Stomach (tissue), 8 donors: ENCODE measurements at regions not wholly inside any gene's neighbourhood (a gene's known extent, or its start where the extent isn't known, plus 50 kb on each side); places are given as distances from the start of the nearest gene placed in this dataset.

ENCODE experiments used
- DNase-seq, 2 donors: peaks; one replicate each; pipeline versions ENCODE4 v3.0.0 to v3.0.0-alpha.2; 2013 to 2019
- H3K27ac ChIP-seq, 5 donors: fragments of 200-600 bp in 4 of 5; sonication (generic) in 4 of 5; one replicate each; pipeline ENCODE4 v1.5.1; 2013 to 2019; ENCODE audit warnings: mild to moderate bottlenecking in 1 of 5, moderate library complexity in 1 of 5
- H3K27me3 ChIP-seq, 3 donors: fragments of 200-600 bp; sonication (generic); one replicate each; pipeline ENCODE4 v1.5.1; 2017 to 2019; ENCODE audit warnings: mixed run types in 1 of 3
- H3K36me3 ChIP-seq, 4 donors: fragments of 200-600 bp; sonication (generic); 1 replicate in 3 of 4; 2 replicates in 1 of 4; pipeline ENCODE4 v1.5.1; 2016 to 2019
- H3K4me1 ChIP-seq, 4 donors: fragments of 200-600 bp; sonication (generic); one replicate each; pipeline ENCODE4 v1.5.1; 2016 to 2019
- H3K4me3 ChIP-seq, 4 donors: fragments of 200-600 bp; sonication (generic) in 3 of 4; one replicate each; pipeline ENCODE4 v1.5.1; 2016 to 2019; ENCODE audit warnings: mild to moderate bottlenecking in 1 of 4
- H3K9me3 ChIP-seq, 4 donors: fragments of 200-600 bp; sonication (generic); one replicate each; pipeline ENCODE4 v1.5.1; 2016 to 2019
- EP300 ChIP-seq: sonication (generic); formaldehyde crosslinking; IDR thresholded peaks from one replicate; pipeline ENCODE4 v1.6.1; 2017; ENCODE audit warnings: antibody characterized with exemption
- POLR2A ChIP-seq, 4 donors: fragments of 450-650 bp; IDR thresholded peaks; one replicate each; pipeline ENCODE4 v1.6.1; 2016; ENCODE audit warnings: antibody characterized with exemption in 4 of 4, control low read depth in 2 of 4, mild to moderate bottlenecking in 1 of 4, moderate library complexity in 1 of 4
- POLR2AphosphoS5 ChIP-seq, 3 donors: sonication (generic); formaldehyde crosslinking; IDR thresholded peaks; one replicate each; pipeline ENCODE4 v1.6.1; 2016; ENCODE audit warnings: antibody characterized with exemption in 3 of 3
- WGBS, 5 donors: extraction: QIAGEN DNeasy Blood & Tissue Kit in 3 of 5; methylation state at CpG; one replicate each; pipeline versions ENCODE4 v1.1.5 to v1.1.7; 2013 to 2018; 5-methylcytosine and 5-hydroxymethylcytosine counted together
- intact Hi-C: fragments of 100-400 bp; cut with DNase I; formaldehyde crosslinking; loops from one replicate; pipeline ENCODE4 v1.15.1; 2023; ENCODE audit warnings: low total_unique reads
- TF ChIP-seq, protein P1 (sequence below), 7 experiments: fragments of 450-650 bp in 4 of 7; fragments of 200-600 bp in 3 of 7; sonication (generic) in 3 of 7; IDR thresholded peaks; one replicate each; pipeline ENCODE4 v1.5.1; 2016 to 2019; ENCODE audit warnings: antibody characterized with exemption in 7 of 7, control low read depth in 2 of 7, mild to moderate bottlenecking in 1 of 7
- donor health status: healthy with polysubstance abuse.
- donor health status: Bipolar disorder and iron deficiency.
- donor health status: healthy.

DNA sequence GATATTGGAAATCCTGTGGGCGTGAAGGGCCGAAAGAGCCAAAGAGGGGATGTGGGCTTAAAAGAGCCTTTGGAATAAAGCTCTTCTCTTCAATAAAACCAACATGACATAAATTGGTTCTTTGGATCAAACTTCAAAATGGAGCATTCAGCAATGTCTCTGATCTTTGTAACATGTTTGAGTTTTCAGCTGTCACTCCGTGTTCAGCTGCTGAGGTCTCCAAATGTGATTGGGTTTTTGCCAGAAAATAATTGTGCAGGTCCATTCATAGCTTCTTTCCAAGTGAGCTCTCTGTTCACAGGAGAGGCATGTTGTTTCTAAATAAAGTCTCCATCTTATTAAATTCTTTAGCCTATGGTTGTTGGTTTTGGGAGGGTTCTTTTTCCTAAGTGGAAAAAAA lies 127.6 kb upstream of the CCDC68 start:
- Histone ChIP-seq H3K4me3 (no peak overlapping the region), H3K4me1 (peaks cover 0 to 10% (median 0%) of the 10 kb centered on the region in 4 donors), H3K27ac (no peak overlapping the region), H3K9me3 (no peaks in the 10 kb centered on the region), H3K27me3 (no peaks in the 10 kb centered on the region), H3K36me3 (no peaks in the 10 kb centered on the region)
- no peak for TF ChIP-seq POLR2A (IDR thresholded peaks at IDR 0.05)
- 76 to 90% (median 85%) methylated on average over 3 of the region's 3 CpGs for WGBS, 5 donors
- intact Hi-C loops: no loop called here
- no peak for DNase-seq

DNA sequence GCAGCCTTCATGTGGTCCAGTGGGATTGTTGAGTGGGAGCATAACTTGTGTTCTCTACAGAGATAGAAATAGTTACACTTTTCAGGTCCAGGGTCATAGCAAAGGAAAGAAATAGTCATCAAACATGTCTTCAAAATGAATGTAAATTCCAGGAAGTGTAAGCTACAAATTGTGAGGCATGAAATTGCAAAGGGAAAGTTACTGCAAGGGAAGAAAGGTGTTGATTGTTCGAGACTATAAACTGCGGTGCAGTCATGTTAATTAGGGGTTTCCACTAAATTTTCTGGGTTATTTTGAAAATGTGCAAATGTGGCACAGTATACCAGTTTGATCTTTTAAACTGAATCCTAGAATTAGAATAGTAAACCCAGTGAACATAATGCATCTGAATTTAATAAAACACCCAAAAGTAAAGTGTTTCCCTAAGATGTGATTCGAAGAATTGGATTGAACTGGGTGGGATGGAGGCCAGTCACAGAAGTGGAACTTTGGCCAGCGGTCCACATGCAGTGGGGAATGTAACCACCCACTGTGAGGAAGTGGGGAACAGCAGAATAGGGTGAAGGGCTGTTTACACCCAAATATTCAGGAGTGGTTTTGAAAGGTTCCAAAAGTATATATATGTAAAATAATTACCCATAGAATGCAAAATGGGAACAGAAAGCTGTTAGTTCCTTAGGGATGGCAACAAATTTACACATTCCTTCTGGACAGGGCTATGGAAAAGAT lies 126.5 kb upstream of the CCDC68 start:
- Histone ChIP-seq H3K4me3 (no peak overlapping the region), H3K27me3 (no peaks in the 10 kb centered on the region), H3K4me1 (peaks cover 0 to 10% (median 0%) of the 10 kb centered on the region in 4 donors), H3K9me3 (no peaks in the 10 kb centered on the region), H3K27ac (no peak overlapping the region), H3K36me3 (no peaks in the 10 kb centered on the region)
- DNase-seq: no peak
- 88 to 91% (median 89%) methylated on average over 4 of the region's 4 CpGs for WGBS, 5 donors
- intact Hi-C loops: no loop called here
- TF ChIP-seq EP300: no peak
- TF ChIP-seq, protein P1, sequence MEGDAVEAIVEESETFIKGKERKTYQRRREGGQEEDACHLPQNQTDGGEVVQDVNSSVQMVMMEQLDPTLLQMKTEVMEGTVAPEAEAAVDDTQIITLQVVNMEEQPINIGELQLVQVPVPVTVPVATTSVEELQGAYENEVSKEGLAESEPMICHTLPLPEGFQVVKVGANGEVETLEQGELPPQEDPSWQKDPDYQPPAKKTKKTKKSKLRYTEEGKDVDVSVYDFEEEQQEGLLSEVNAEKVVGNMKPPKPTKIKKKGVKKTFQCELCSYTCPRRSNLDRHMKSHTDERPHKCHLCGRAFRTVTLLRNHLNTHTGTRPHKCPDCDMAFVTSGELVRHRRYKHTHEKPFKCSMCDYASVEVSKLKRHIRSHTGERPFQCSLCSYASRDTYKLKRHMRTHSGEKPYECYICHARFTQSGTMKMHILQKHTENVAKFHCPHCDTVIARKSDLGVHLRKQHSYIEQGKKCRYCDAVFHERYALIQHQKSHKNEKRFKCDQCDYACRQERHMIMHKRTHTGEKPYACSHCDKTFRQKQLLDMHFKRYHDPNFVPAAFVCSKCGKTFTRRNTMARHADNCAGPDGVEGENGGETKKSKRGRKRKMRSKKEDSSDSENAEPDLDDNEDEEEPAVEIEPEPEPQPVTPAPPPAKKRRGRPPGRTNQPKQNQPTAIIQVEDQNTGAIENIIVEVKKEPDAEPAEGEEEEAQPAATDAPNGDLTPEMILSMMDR (IDR thresholded peaks at IDR 0.05): no peak
- TF ChIP-seq POLR2A (IDR thresholded peaks at IDR 0.05): no peak
- no peak for TF ChIP-seq POLR2AphosphoS5 (IDR thresholded peaks at IDR 0.05)

DNA sequence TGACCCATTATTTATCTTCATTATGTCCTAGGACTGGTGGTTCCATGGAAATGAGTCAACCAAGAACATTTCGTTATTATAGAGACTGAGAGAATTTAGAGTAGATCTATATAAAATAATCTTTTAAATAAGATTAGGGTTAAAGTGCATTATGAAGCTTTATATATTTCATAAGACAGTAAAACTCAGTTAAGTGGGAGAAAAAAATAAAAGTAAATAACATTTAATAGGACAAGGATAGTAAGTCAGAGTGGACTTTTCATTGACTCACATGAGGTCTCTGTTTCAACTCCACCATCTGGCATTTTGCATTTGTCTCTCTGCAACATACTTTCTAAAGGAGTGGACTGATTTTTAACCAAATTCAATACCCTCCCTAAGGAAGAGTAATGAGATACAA lies 125.3 kb upstream of the CCDC68 start:
- intact Hi-C loops: no loop called here
- no peak for TF ChIP-seq POLR2AphosphoS5 (IDR thresholded peaks at IDR 0.05)
- TF ChIP-seq, protein P1 (IDR thresholded peaks at IDR 0.05): no peak
- no peak for TF ChIP-seq POLR2A (IDR thresholded peaks at IDR 0.05)
- TF ChIP-seq EP300: no peak
- H3K4me3 ChIP-seq: no peak overlapping the region
- no peaks in the 10 kb centered on the region for H3K27me3 ChIP-seq
- WGBS, 5 donors: 71 to 95% (median 79%) methylated on average over 1 of the region's 1 CpG
- H3K4me1 ChIP-seq: peaks cover 0 to 10% (median 2%) of the 10 kb centered on the region in 4 donors
- no peak overlapping the region for H3K27ac ChIP-seq
- no peak for DNase-seq
- H3K36me3 ChIP-seq: no peaks in the 10 kb centered on the region
- H3K9me3 ChIP-seq: no peaks in the 10 kb centered on the region

DNA sequence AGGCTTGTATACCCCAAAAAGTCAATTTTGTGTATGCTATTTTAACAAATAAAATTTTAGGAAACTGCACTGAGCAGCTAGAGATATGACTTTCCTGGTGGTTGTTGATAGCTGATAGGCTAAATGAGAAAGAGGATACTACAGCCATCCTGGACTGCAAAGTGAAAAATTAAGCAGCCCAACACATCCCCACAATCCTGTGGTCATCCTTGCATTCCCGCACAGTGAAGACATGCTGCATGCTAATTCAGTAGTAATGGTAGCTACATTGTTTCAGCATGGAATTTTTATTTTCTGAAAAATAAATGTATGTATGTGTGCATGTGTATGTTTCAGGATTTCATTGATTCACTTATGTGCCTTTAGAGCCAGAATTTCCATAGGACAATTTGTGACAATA lies 124.2 kb upstream of the CCDC68 start:
- H3K4me1 ChIP-seq: peaks cover 0 to 7% (median 2%) of the 10 kb centered on the region in 4 donors
- intact Hi-C loops: no loop called here
- no peak overlapping the region for H3K27ac ChIP-seq
- no peaks in the 10 kb centered on the region for H3K36me3 ChIP-seq
- H3K9me3 ChIP-seq: no peaks in the 10 kb centered on the region
- no peak for DNase-seq
- TF ChIP-seq, protein P1 (IDR thresholded peaks at IDR 0.05): no peak
- TF ChIP-seq EP300 (no peak), POLR2AphosphoS5 (IDR thresholded peaks at IDR 0.05) (no peak), POLR2A (IDR thresholded peaks at IDR 0.05) (no peak)
- WGBS, 5 donors: 94 to 100% (median 96%) methylated on average over 1 of the region's 1 CpG
- H3K27me3 ChIP-seq: no peaks in the 10 kb centered on the region
- no peak overlapping the region for H3K4me3 ChIP-seq
